HL-60 (cell line): ENCODE measurements at regions not wholly inside any gene's neighbourhood (a gene's known extent, or its start where the extent isn't known, plus 50 kb on each side); places are given as distances from the start of the nearest gene placed in this dataset.

Experiments used
- DNase-seq, 2 experiments: peaks; one replicate each; pipeline ENCODE4 v3.0.0-alpha.2; 2010 to 2020; ENCODE audit warnings: low read depth in 1 of 2, low spot score in 1 of 2
- H3K27ac ChIP-seq: fragments of 250-450 bp; sonication (Bioruptor Pico); replicated peaks from 2 replicates; pipeline ENCODE4 v1.5.1; 2020; ENCODE audit warnings: mild to moderate bottlenecking, moderate library complexity
- H3K27me3 ChIP-seq: fragments of 250-450 bp; sonication (Bioruptor Pico); 2 replicates; pipeline ENCODE4 v1.5.1; 2021; ENCODE audit warnings: mild to moderate bottlenecking, moderate library complexity; ENCODE audit not compliant: insufficient read depth, poor library complexity, severe bottlenecking
- H3K4me3 ChIP-seq: replicated peaks from 2 replicates; pipeline ENCODE4 v1.5.1; 2011; ENCODE audit warnings: mild to moderate bottlenecking, control low read depth, low read length; ENCODE audit not compliant: insufficient read depth
- CTCF ChIP-seq: IDR thresholded peaks from one replicate; pipeline ENCODE4 v1.5.1; 2011; ENCODE audit warnings: low read length, control low read depth, inconsistent platforms; ENCODE audit not compliant: insufficient read depth
- GABPA ChIP-seq: IDR thresholded peaks from 2 replicates; pipeline ENCODE4 v1.6.1; 2012; ENCODE audit warnings: low read depth
- POLR2AphosphoS5 ChIP-seq: IDR thresholded peaks from 2 replicates; pipeline ENCODE4 v1.6.1; 2012; ENCODE audit warnings: low read depth
- SPI1 ChIP-seq: IDR thresholded peaks from 2 replicates; pipeline ENCODE4 v1.6.1; 2012; ENCODE audit warnings: low read depth, mild to moderate bottlenecking, borderline replicate concordance
- TF ChIP-seq, protein P1 (sequence below): IDR thresholded peaks from 2 replicates; pipeline ENCODE4 v1.6.1; 2012; ENCODE audit warnings: low read depth; ENCODE audit not compliant: insufficient replicate concordance

DNA sequence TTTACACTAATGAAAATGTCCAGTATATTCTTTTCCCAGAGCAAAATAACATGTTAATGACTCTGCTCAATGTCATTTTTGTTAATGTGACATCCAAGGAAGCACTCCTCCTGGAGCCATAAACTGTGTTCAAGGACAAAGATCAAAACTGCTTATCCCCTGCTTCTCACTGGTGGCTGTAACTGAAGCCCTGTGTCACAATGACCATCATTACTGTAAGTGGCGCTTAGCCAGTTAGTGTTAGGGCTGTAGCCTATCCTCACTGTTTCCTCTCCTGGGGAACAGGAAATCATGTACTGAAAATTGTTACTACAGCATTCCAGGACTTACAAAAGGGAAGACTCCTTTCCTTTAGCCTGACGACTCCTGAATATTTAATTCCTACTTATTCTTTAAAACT is 71.7 kb upstream of the COX7C start:
- Histone ChIP-seq H3K27me3 (no peaks in the 10 kb centered on the region), H3K4me3 (no peak overlapping the region)
- TF ChIP-seq POLR2AphosphoS5 (no peak), GABPA (no peak), SPI1 (no peak)
- TF ChIP-seq, protein P1, sequence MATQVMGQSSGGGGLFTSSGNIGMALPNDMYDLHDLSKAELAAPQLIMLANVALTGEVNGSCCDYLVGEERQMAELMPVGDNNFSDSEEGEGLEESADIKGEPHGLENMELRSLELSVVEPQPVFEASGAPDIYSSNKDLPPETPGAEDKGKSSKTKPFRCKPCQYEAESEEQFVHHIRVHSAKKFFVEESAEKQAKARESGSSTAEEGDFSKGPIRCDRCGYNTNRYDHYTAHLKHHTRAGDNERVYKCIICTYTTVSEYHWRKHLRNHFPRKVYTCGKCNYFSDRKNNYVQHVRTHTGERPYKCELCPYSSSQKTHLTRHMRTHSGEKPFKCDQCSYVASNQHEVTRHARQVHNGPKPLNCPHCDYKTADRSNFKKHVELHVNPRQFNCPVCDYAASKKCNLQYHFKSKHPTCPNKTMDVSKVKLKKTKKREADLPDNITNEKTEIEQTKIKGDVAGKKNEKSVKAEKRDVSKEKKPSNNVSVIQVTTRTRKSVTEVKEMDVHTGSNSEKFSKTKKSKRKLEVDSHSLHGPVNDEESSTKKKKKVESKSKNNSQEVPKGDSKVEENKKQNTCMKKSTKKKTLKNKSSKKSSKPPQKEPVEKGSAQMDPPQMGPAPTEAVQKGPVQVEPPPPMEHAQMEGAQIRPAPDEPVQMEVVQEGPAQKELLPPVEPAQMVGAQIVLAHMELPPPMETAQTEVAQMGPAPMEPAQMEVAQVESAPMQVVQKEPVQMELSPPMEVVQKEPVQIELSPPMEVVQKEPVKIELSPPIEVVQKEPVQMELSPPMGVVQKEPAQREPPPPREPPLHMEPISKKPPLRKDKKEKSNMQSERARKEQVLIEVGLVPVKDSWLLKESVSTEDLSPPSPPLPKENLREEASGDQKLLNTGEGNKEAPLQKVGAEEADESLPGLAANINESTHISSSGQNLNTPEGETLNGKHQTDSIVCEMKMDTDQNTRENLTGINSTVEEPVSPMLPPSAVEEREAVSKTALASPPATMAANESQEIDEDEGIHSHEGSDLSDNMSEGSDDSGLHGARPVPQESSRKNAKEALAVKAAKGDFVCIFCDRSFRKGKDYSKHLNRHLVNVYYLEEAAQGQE: no peak

GRCh38 chr5:86546582-86546981 is 71.2 kb upstream of the COX7C start:
- Histone ChIP-seq H3K27ac (no peak overlapping the region), H3K27me3 (no peaks in the 10 kb centered on the region), H3K4me3 (no peak overlapping the region)
- DNase-seq: no peak
- TF ChIP-seq GABPA: no peak
- no peak for TF ChIP-seq CTCF
- TF ChIP-seq SPI1: no peak
- no peak for TF ChIP-seq POLR2AphosphoS5
- TF ChIP-seq, protein P1: no peak

More for the DNA sequence above, 71.7 kb upstream of the COX7C start:
- DNase-seq: no peak
- H3K27ac ChIP-seq: no peak overlapping the region

- no peak overlapping the region for H3K27ac ChIP-seq
- TF ChIP-seq CTCF: no peak
- TF ChIP-seq POLR2AphosphoS5: no peak
- TF ChIP-seq SPI1: no peak
- TF ChIP-seq, protein P1: no peak
- TF ChIP-seq GABPA: no peak
- DNase-seq: no peak
- H3K4me3 ChIP-seq: no peak overlapping the region
- H3K27me3 ChIP-seq: no peaks in the 10 kb centered on the region
These were observed 63.1 kb upstream of the COX7C start for GRCh38 chr5:86554638-86555037.

DNA sequence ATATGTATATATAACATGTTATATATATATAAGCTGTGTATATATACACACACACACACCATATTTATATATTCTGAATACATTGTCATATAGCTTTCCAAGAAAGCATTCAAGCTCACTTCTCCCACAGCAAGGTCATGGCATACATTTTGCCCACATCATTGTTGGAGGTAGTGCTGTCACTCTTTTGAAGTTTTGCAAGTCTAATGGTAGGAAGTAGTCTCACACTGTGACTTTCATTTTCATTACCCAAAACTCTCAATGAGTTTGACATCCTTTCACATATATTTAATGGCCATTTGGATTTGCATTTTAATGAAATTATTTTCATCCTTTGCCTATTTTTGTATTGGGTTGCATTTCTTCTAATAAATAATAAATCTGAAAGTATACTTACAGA is 59.8 kb upstream of the COX7C start:
- H3K27ac ChIP-seq: no peak overlapping the region
- no peak for DNase-seq
- TF ChIP-seq CTCF: no peak
- TF ChIP-seq GABPA: no peak
- TF ChIP-seq, protein P1: no peak
- TF ChIP-seq POLR2AphosphoS5: no peak
- no peak for TF ChIP-seq SPI1
- no peaks in the 10 kb centered on the region for H3K27me3 ChIP-seq
- no peak overlapping the region for H3K4me3 ChIP-seq
